Adrenal gland (tissue), 5 donors: ENCODE measurements at regions not wholly inside any gene's neighbourhood (a gene's known extent, or its start where the extent isn't known, plus 50 kb on each side); places are given as distances from the start of the nearest gene placed in this dataset.

Experiments
- POLR2A ChIP-seq, 2 donors: fragments of 450-650 bp; IDR thresholded peaks; one replicate each; pipeline ENCODE4 v1.6.1; 2017; ENCODE audit warnings: antibody characterized with exemption in 2 of 2, mild to moderate bottlenecking in 2 of 2, moderate library complexity in 1 of 2
- TF ChIP-seq, protein P1 (sequence below), 6 experiments: fragments of 450-650 bp in 4 of 6; fragments of 200-600 bp in 2 of 6; sonication (generic) in 1 of 6; IDR thresholded peaks; 1 replicate in 5 of 6; 2 replicates in 1 of 6; pipeline versions ENCODE4 v1.5.1 to v1.8.0; 2016 to 2021; ENCODE audit warnings: antibody characterized with exemption in 6 of 6, mild to moderate bottlenecking in 2 of 6, moderate library complexity in 1 of 6
- donor health status: DM: no; HTN: no; CAD: no.

- TF ChIP-seq, protein P1, sequence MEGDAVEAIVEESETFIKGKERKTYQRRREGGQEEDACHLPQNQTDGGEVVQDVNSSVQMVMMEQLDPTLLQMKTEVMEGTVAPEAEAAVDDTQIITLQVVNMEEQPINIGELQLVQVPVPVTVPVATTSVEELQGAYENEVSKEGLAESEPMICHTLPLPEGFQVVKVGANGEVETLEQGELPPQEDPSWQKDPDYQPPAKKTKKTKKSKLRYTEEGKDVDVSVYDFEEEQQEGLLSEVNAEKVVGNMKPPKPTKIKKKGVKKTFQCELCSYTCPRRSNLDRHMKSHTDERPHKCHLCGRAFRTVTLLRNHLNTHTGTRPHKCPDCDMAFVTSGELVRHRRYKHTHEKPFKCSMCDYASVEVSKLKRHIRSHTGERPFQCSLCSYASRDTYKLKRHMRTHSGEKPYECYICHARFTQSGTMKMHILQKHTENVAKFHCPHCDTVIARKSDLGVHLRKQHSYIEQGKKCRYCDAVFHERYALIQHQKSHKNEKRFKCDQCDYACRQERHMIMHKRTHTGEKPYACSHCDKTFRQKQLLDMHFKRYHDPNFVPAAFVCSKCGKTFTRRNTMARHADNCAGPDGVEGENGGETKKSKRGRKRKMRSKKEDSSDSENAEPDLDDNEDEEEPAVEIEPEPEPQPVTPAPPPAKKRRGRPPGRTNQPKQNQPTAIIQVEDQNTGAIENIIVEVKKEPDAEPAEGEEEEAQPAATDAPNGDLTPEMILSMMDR (IDR thresholded peaks at IDR 0.05) = no peak
- no peak for TF ChIP-seq POLR2A (IDR thresholded peaks at IDR 0.05)
Measured at GRCh38 chr14:42555365-42555764, 948.7 kb downstream of the LRFN5 start.
